Uterus (tissue), 2 donors: ENCODE measurements at regions not wholly inside any gene's neighbourhood (a gene's known extent, or its start where the extent isn't known, plus 50 kb on each side); places are given as distances from the start of the nearest gene placed in this dataset.

Experiments
- POLR2A ChIP-seq, 2 donors: fragments of 450-650 bp; IDR thresholded peaks; one replicate each; pipeline ENCODE4 v1.6.1; 2016; ENCODE audit warnings: antibody characterized with exemption in 2 of 2, mild to moderate bottlenecking in 1 of 2, moderate library complexity in 1 of 2
- TF ChIP-seq, protein P1 (sequence below), 4 experiments: fragments of 200-600 bp in 2 of 4; fragments of 450-650 bp in 2 of 4; sonication (generic) in 2 of 4; IDR thresholded peaks; one replicate each; pipeline ENCODE4 v1.5.1; 2016 to 2019; ENCODE audit warnings: antibody characterized with exemption in 4 of 4, mild to moderate bottlenecking in 2 of 4, moderate library complexity in 1 of 4

DNA sequence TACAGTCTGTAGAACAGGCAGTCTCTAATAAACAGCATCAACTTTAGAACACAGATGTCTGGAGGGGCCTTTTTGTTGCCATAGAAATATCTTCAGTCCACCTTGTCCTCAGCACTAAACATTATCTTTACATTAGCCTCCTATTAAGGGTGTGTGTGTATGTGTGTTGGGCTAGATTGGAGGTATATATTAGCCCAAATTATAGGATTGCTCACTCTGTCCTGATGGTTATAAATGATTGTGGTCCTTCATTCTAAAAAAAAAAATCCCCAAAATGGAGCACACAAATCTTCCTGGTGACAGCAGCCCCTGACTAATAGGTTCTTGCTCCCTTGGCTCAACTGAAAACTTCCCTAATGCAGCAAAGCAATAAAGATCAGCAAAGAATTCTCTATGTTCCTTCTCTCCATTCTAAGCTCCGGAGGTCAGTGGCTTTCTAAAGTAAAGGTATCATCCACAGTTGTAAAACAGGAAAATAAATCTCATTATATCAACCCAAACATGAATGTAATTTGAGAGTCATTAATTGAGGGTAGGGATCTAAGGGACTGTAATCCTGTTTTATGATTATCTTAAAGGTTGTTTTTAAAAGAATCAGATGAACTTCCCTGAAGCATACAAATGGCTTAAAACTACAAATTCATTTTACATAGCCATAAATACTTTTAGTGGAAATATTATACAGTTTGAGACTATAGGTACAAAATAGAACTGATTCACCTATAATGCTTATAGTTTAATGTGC, 232.7 kb downstream of the KLF12 start:
- TF ChIP-seq, protein P1, sequence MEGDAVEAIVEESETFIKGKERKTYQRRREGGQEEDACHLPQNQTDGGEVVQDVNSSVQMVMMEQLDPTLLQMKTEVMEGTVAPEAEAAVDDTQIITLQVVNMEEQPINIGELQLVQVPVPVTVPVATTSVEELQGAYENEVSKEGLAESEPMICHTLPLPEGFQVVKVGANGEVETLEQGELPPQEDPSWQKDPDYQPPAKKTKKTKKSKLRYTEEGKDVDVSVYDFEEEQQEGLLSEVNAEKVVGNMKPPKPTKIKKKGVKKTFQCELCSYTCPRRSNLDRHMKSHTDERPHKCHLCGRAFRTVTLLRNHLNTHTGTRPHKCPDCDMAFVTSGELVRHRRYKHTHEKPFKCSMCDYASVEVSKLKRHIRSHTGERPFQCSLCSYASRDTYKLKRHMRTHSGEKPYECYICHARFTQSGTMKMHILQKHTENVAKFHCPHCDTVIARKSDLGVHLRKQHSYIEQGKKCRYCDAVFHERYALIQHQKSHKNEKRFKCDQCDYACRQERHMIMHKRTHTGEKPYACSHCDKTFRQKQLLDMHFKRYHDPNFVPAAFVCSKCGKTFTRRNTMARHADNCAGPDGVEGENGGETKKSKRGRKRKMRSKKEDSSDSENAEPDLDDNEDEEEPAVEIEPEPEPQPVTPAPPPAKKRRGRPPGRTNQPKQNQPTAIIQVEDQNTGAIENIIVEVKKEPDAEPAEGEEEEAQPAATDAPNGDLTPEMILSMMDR (IDR thresholded peaks at IDR 0.05) = no peak
- no peak for TF ChIP-seq POLR2A (IDR thresholded peaks at IDR 0.05)
